OCI-LY7 (cell line): ENCODE measurements at regions not wholly inside any gene's neighbourhood (a gene's known extent, or its start where the extent isn't known, plus 50 kb on each side); places are given as distances from the start of the nearest gene placed in this dataset.

Experiments used
- CTCF ChIP-seq: fragments of 200-600 bp; sonication (generic); conservative IDR thresholded peaks from 2 replicates; pipeline ENCODE4 v1.5.1; 2014; ENCODE audit warnings: mild to moderate bottlenecking, antibody characterized with exemption, low read length, moderate library complexity, mixed read lengths
- EZH2phosphoT487 ChIP-seq: fragments of 200-600 bp; sonication (generic); IDR thresholded peaks from 2 replicates; pipeline ENCODE4 v1.6.1; 2018; ENCODE audit warnings: low read depth, borderline replicate concordance, mild to moderate bottlenecking, mixed run types, antibody characterized with exemption, low read length, moderate library complexity, mixed read lengths

GRCh38 chr10:28894146-28894545, 216.8 kb downstream of the BAMBI start:
- no peak for TF ChIP-seq CTCF
- no peak for TF ChIP-seq EZH2phosphoT487
